Non-pigmented ciliary epithelial cell (primary cell): ENCODE measurements at regions not wholly inside any gene's neighbourhood (a gene's known extent, or its start where the extent isn't known, plus 50 kb on each side); places are given as distances from the start of the nearest gene placed in this dataset.

Experiments
- DNase-seq: peaks from one replicate; pipeline ENCODE4 v3.0.0-alpha.2; 2010; ENCODE audit warnings: low read depth

DNA sequence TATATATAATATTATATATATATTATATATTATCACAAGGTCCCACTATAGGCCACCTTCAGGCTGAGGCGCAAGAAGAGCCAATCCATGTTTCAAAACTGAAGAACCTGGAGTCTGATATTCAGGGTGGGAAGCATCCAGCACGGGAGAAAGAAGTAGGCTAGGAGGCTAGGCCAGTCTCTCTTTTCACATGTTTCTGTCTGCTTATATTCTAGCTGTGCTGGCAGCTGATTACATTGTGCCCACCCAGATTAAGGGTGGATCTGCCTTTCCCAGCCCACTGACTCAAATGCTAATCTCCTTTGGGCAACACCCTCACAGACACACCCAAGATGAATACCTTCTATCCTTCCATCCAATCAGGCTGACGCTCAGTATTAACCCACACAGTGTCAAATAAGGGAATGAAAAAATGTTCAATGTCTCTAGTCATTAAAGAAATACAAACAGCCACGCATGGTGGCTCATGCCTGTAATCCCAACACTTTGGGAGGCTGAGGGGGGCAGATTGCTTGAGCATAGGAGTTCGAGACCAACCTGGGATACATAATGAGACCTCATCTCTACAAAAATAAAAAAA, 135.4 kb upstream of the PCBD1 start:
- no peak for DNase-seq

- no peak for DNase-seq
These were observed 136.1 kb upstream of the PCBD1 start for GRCh38 chr10:71024490-71024889.

GRCh38 chr10:71025535-71025934, 137.2 kb upstream of the PCBD1 start:
- DNase-seq: no peak

DNA sequence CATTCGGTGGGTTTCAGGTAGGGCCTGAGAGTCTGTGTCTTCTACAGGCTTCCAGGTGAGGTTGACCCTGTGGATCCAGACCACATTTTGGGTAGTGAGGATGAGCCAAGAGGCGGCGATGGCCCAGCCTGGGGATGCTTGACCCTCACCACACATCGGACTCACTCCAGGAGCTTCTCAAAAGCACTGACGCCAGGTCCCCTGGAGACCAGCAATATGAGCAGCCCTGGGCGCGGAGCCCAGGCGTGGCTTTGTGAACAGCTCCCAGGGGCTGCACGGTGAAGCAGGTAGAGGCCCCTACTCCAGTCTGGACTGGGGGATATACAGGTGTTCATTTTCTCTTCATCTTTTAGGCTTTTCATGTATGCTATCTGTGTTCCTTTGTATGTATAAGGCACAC, 139.7 kb upstream of the PCBD1 start:
- no peak for DNase-seq

DNA sequence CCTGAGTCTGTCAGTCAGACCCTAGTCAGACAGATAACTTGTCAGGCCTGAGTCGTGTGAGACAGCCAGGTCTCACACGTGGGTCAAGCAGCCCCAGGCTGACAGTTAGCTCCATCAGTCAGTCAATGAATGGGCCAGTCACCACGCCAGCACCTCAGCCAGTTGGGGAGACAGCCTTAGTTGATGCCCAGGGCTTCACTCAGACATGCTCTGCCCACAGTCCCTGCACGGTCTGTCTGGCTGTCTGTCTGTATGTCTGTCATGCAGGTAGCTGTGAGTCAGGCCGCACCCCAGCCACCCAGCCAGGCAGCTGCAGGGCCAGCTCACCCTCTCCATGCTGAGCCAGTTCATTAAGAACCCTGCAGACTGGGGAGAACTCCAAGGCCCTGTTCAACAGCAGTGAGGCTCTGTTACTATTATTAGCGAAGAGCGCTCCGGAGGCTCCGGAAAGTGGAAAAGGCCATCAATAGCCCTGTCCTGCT, 141.1 kb upstream of the PCBD1 start:
- DNase-seq: no peak

- no peak for DNase-seq
These were observed 141.5 kb upstream of the PCBD1 start for GRCh38 chr10:71029907-71030306.

DNA sequence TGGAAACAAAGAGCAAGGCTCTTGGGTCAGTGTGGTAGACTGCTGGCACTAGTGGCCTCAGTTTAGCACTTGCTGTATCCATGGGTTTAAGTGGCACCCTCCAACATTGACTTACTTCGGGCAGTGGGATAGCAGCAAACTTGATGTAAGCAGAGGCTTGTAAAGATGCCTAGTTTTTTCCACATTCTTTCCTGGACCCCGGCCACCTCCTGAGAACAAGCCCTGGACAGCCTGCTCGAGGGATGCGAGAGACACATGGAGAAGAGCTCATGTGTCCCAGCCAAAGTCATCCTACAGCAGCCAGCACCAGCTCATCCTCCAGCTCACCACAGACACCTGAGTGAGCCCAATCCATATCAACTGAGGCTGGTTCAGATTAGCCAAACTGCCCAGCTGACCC, 142.7 kb upstream of the PCBD1 start:
- no peak for DNase-seq

- DNase-seq: no peak
These were observed 143.2 kb upstream of the PCBD1 start for GRCh38 chr10:71031603-71032002.

DNA sequence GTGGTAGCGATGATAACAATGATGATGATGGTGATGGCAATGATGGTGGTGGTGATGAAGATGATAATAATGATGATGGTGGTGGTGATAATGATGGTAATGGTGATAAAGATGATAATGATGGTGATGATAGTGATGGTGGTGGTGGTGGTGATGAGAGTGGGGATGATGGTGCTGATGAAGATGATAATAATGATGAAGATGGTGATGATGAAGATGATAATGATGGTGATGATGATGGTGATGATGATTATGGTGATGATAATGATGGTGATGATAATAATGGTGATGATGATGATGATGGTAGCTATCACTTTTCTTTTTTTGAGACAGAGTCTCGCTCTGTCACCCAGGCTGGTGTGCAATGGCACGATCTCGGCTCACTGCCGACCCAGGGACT, 144.5 kb upstream of the PCBD1 start:
- DNase-seq: no peak

- no peak for DNase-seq
These were observed 145.1 kb upstream of the PCBD1 start for GRCh38 chr10:71033396-71033980.

- no peak for DNase-seq
These were observed 147.3 kb upstream of the PCBD1 start for GRCh38 chr10:71035511-71036296.

GRCh38 chr10:71036297-71036966, 148.1 kb upstream of the PCBD1 start:
- DNase-seq: no peak

DNA sequence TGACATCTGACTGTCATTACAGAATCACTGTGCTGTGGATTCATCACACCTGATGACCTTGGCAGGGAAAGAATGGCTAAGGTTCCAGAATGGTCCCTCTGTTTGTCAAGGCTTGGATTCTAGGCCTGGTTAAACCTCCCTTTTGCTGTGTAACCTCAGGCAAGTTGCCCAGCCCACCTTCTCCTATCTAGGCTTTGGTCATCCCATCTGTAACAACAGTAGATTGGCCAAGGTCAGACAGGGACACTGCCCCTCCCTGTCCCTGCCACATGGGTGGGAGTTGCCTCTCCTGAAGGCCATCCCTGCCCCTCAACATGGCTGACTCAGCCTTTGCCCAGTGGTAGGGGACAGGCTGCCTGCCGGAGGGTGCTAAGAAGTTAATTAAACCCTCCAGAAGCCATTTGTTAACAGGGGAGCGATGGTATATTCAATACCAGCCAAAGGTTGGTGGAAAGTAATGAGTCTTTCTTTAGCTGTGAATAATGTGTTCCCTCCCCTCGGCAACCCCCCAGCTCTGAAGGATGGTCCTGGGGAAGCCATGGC, 149.8 kb upstream of the PCBD1 start:
- DNase-seq: no peak

DNA sequence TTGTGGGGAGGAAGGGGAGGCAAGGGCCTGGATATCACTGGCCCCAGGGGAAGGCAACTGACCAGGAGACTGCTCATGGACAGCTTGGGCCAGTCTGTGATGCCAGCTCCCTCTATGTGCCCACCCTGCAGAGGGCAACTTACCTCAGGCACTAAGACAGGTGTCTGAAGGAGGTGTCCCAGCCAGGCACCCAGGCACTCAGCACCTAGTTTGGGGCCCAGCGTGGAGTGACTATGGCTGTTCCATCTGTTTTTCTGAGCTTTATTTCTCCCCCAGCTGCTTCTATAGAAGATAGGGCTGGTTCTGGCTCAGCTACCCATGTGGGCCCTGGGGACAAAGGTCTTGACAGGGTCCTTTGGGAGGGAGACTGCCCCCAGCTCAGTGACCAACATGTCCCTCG, 150.6 kb upstream of the PCBD1 start:
- DNase-seq: no peak

GRCh38 chr10:71039551-71039950, 151.2 kb upstream of the PCBD1 start:
- DNase-seq: no peak

DNA sequence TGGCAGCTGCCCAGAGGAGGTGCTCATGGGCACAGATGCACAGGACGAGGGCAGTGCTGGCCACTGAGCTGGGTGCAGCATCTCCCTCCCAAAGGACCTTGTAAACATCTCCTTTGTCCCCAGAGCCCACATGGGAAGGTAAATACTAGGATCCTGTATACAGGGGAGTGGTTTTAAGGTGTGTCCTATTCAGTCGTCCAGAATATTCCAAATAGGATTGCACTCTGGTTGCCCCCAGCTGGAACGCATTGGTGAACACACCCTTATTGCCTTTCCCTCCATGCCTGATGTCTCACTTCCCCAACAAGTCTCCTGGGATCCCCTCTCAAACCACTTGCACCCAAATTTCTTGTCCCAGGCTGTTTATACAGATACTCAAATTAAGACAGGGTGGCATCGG, 152.0 kb upstream of the PCBD1 start:
- DNase-seq: no peak

DNA sequence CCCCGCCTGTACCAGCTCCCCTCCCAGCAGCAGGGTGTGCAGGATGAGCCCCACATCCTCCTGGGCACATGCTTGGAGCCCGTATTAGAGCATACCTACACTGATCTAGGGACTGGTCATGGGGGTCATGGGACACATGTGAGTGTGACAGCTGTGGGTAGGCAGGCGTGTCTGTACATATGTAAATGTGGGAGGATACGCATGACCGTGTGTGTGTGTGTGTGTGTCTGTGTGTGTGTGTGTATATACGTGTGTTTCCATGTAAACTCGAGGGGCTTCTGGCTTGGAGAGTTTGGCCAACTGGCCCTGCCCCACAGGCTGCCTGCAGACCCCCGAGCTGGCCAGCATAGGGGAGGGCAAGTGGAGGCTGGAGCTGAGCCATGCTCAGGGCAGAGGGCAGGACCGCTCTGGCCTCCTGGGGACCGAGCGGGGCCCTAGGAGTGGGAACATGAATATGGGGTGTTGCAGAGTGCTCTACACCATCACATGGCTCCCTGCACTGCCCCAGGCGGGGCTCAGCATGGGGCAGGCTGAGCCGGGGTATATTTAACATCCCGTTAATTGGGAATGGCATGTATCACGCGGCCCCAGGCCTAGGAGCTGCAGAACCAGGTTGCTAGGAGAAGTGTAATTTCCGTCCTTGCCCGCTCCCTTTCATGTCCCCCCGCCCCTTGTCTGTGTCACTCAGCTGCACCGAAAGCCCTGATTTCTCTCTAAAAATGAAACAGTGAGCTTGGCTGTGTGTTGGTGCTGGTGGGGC, 152.7 kb upstream of the PCBD1 start:
- no peak for DNase-seq

DNA sequence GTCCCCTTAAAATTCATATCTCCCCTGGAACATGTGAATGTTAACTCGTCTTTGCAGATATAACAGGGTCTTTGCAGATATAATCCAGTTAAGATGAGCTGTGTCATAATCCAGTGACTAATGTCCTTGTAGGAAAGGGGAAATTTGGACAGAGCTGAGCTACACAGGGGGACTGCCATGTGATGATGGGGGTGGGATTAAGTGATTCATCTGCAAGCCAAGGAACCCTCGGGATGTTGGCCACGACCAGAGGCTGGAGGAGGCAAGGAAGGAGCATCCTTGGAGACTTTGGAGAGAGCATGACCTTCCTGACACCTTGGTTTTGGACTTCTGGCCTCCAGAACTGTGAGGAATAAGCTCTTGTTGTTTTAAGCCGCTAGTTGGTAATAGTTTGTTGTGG, 153.9 kb upstream of the PCBD1 start:
- DNase-seq: no peak

DNA sequence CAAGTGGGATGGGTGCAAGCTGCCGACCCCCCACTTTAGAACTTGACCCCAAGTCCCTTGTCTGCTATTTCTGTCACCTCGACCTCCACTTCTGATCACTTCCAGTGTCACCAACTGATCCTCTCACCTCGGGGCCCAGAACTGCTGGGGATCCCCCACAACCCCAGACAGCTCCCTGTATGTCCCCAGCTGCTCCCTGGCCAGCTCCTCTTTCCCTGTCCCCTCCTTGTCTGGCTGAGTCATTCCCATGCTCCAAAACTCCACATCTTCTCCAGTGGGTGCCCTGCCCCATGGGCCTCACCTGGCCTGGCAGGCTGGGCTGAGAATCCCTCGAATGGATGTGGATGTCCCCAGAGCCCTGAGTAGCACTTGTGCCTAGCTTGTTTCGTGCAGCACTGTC, 154.3 kb upstream of the PCBD1 start:
- no peak for DNase-seq

DNA sequence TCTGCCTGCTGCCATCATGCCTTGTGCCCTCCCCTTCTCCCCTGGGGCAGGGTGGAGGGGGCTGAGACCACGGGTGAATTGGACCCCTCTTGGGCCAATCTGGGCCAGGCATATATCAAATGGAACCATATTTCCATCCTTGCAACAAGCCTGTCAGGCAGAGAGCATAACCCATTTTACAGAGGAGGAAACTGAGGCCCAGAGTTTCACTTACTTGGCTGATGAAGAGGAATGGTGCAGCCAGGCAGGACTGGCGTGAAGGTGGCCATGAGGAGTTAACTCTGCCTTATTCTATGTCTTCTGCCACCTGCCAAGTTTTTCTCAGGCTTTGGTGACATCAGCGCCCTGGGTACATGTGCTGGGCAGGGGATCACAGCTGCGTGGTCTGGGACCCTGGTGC, 155.5 kb upstream of the PCBD1 start:
- DNase-seq: no peak

- no peak for DNase-seq
These were observed 156.4 kb upstream of the PCBD1 start for GRCh38 chr10:71044720-71045119.
